IPS-NIHi11 (cell line): ENCODE measurements at regions not wholly inside any gene's neighbourhood (a gene's known extent, or its start where the extent isn't known, plus 50 kb on each side); places are given as distances from the start of the nearest gene placed in this dataset.
A peak's percentile ranks its signal among the peaks of the same experiment; 100 is the strongest.

Experiments used
- DNase-seq: peaks from one replicate; pipeline ENCODE4 v3.0.0; 2012; ENCODE audit warnings: mixed read lengths, low spot score

- DNase-seq, result no peak
These were observed 277.0 kb downstream of the CDH2 start for GRCh38 chr18:27899893-27900292.

GRCh38 chr18:27894746-27895145 is 282.2 kb downstream of the CDH2 start:
- no peak for DNase-seq

GRCh38 chr18:27887711-27888495 is 289.0 kb downstream of the CDH2 start:
- no peak for DNase-seq

- no peak for DNase-seq
These were observed 289.6 kb downstream of the CDH2 start for GRCh38 chr18:27887287-27887686.

GRCh38 chr18:27879540-27879939 is 297.4 kb downstream of the CDH2 start:
- no peak for DNase-seq

- no peak for DNase-seq
These were observed 305.2 kb downstream of the CDH2 start for GRCh38 chr18:27871726-27872125.

GRCh38 chr18:27869735-27870134 is 307.2 kb downstream of the CDH2 start:
- no peak for DNase-seq

GRCh38 chr18:27865431-27865830 is 311.5 kb downstream of the CDH2 start:
- DNase-seq, result no peak

GRCh38 chr18:27863780-27864430 is 313.0 kb downstream of the CDH2 start:
- DNase-seq, result no peak

GRCh38 chr18:27862041-27862682 is 314.8 kb downstream of the CDH2 start:
- no peak for DNase-seq

GRCh38 chr18:27861539-27861938 is 315.4 kb downstream of the CDH2 start:
- peak; percentile 14 for DNase-seq

GRCh38 chr18:27860701-27861107 is 316.2 kb downstream of the CDH2 start:
- DNase-seq, result no peak

- DNase-seq, result no peak
These were observed 316.9 kb downstream of the CDH2 start for GRCh38 chr18:27860011-27860410.

- DNase-seq, result no peak
These were observed 320.1 kb downstream of the CDH2 start for GRCh38 chr18:27856820-27857219.

GRCh38 chr18:27855486-27855885 is 321.4 kb downstream of the CDH2 start:
- no peak for DNase-seq

- no peak for DNase-seq
These were observed 322.3 kb downstream of the CDH2 start for GRCh38 chr18:27854631-27855030.

- DNase-seq, result no peak
These were observed 328.6 kb downstream of the CDH2 start for GRCh38 chr18:27848336-27848735.

GRCh38 chr18:27847412-27847811 is 329.5 kb downstream of the CDH2 start:
- DNase-seq, result no peak

GRCh38 chr18:27845897-27846296 is 331.0 kb downstream of the CDH2 start:
- DNase-seq, result no peak

- no peak for DNase-seq
These were observed 332.9 kb downstream of the CDH2 start for GRCh38 chr18:27843783-27844777.

- no peak for DNase-seq
These were observed 337.8 kb downstream of the CDH2 start for GRCh38 chr18:27839141-27839540.

- DNase-seq, result no peak
These were observed 338.7 kb downstream of the CDH2 start for GRCh38 chr18:27838225-27838624.
